ENCODE measurements at regions not wholly inside any gene's neighbourhood (a gene's known extent, or its start where the extent isn't known, plus 50 kb on each side); places are given as distances from the start of the nearest gene placed in this dataset.

- H3K9me3 ChIP-seq (ENCODE audit: control insufficient read depth in 1 of 2, low read length in 2 of 2): no peaks in the 10 kb centered on the region
- H3K4me1 ChIP-seq (ENCODE audit: control insufficient read depth in 1 of 2, insufficient read depth in 2 of 2, low read length in 2 of 2): no peaks in the 10 kb centered on the region
- no peak overlapping the region for H3K9ac ChIP-seq (ENCODE audit: low read depth in 1 of 2, low read length in 2 of 2)
- no peaks in the 10 kb centered on the region for H3K36me3 ChIP-seq (ENCODE audit: control insufficient read depth in 1 of 2, insufficient read depth in 2 of 2, low read length in 2 of 2)
- no peaks in the 10 kb centered on the region for H3K27me3 ChIP-seq (ENCODE audit: control insufficient read depth in 1 of 2, insufficient read depth in 2 of 2, low read length in 2 of 2)
- no peak overlapping the region for H3K4me3 ChIP-seq (ENCODE audit: low read depth in 1 of 2, low read length in 2 of 2)
- no peak overlapping the region for H3K27ac ChIP-seq (ENCODE audit: low read depth, low read length)
These were observed 77.0 kb upstream of the FER start for GRCh38 chr5:108670591-108671289.

DNA sequence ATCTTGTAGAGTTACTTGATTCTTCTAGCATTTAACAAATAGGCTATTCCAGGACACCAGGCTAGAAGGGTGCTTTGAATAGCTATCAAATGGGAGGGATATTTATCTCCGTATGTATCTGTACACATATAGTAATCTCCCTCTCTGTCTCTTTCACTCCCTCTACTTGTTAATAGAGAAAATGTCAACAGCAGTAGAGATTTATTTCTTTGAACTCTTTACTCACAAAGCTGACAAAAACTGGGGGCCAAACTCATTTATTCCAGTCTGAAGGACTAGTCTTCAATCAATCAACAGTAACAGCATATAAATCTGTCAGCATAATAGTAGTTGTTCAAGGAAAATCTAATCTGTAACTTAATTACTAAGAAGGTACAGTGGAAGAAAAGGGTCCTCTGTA lies 78.2 kb upstream of the FER start:
- no peak overlapping the region for H3K4me3 ChIP-seq (ENCODE audit: low read depth in 1 of 2, low read length in 2 of 2)
- no peak overlapping the region for H3K27ac ChIP-seq (ENCODE audit: low read depth, low read length)
- no peak overlapping the region for H3K9ac ChIP-seq (ENCODE audit: low read depth in 1 of 2, low read length in 2 of 2)

DNA sequence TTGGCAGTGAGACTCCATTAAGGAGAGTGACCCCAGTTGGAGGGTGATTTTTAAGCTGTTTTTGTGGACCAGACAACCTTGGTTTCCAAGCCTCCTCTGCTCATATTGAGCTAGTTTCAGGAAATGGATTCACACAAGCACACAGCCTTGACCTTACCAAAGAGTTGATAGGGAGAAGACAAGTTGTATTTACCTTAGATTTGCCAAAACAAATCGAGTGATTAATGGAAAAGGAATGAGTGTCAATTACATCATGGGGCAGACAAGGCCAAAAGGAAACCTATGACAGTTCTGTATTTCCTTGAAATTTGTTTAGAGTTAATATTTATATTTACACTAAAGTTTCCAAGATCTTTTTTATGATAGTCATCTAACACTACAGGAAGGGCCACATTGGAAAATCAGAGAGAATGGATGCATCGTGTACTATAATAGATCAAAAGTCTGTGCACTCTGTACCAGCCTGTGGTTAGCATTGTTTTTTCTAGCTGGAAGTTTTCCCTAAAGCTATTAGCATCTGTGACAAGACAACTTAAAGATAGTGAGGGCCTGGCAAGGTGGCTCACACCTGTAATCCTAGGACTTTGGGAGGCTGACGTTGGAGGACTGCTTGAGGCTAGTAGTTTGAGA lies 86.0 kb upstream of the FER start:
- no peaks in the 10 kb centered on the region for H3K9me3 ChIP-seq (ENCODE audit: control insufficient read depth in 1 of 2, low read length in 2 of 2)
- no peaks in the 10 kb centered on the region for H3K36me3 ChIP-seq (ENCODE audit: control insufficient read depth in 1 of 2, insufficient read depth in 2 of 2, low read length in 2 of 2)
- no peaks in the 10 kb centered on the region for H3K4me1 ChIP-seq (ENCODE audit: control insufficient read depth in 1 of 2, insufficient read depth in 2 of 2, low read length in 2 of 2)
- no peak overlapping the region for H3K9ac ChIP-seq (ENCODE audit: low read depth in 1 of 2, low read length in 2 of 2)
- H3K27ac ChIP-seq (ENCODE audit: low read depth, low read length): no peak overlapping the region
- no peaks in the 10 kb centered on the region for H3K27me3 ChIP-seq (ENCODE audit: control insufficient read depth in 1 of 2, insufficient read depth in 2 of 2, low read length in 2 of 2)
- H3K4me3 ChIP-seq (ENCODE audit: low read depth in 1 of 2, low read length in 2 of 2): no peak overlapping the region

More for the DNA sequence above, 78.2 kb upstream of the FER start:
- H3K9me3 ChIP-seq (ENCODE audit: control insufficient read depth in 1 of 2, low read length in 2 of 2): no peaks in the 10 kb centered on the region
- no peaks in the 10 kb centered on the region for H3K36me3 ChIP-seq (ENCODE audit: control insufficient read depth in 1 of 2, insufficient read depth in 2 of 2, low read length in 2 of 2)
- H3K4me1 ChIP-seq (ENCODE audit: control insufficient read depth in 1 of 2, insufficient read depth in 2 of 2, low read length in 2 of 2): no peaks in the 10 kb centered on the region
- no peaks in the 10 kb centered on the region for H3K27me3 ChIP-seq (ENCODE audit: control insufficient read depth in 1 of 2, insufficient read depth in 2 of 2, low read length in 2 of 2)

- no peaks in the 10 kb centered on the region for H3K27me3 ChIP-seq (ENCODE audit: control insufficient read depth in 1 of 2, insufficient read depth in 2 of 2, low read length in 2 of 2)
- no peak overlapping the region for H3K9ac ChIP-seq (ENCODE audit: low read depth in 1 of 2, low read length in 2 of 2)
- H3K4me1 ChIP-seq (ENCODE audit: control insufficient read depth in 1 of 2, insufficient read depth in 2 of 2, low read length in 2 of 2): no peaks in the 10 kb centered on the region
- H3K4me3 ChIP-seq (ENCODE audit: low read depth in 1 of 2, low read length in 2 of 2): no peak overlapping the region
- H3K27ac ChIP-seq (ENCODE audit: low read depth, low read length): no peak overlapping the region
- no peaks in the 10 kb centered on the region for H3K36me3 ChIP-seq (ENCODE audit: control insufficient read depth in 1 of 2, insufficient read depth in 2 of 2, low read length in 2 of 2)
- H3K9me3 ChIP-seq (ENCODE audit: control insufficient read depth in 1 of 2, low read length in 2 of 2): no peaks in the 10 kb centered on the region
These were observed 86.7 kb upstream of the FER start for GRCh38 chr5:108661024-108661423.

DNA sequence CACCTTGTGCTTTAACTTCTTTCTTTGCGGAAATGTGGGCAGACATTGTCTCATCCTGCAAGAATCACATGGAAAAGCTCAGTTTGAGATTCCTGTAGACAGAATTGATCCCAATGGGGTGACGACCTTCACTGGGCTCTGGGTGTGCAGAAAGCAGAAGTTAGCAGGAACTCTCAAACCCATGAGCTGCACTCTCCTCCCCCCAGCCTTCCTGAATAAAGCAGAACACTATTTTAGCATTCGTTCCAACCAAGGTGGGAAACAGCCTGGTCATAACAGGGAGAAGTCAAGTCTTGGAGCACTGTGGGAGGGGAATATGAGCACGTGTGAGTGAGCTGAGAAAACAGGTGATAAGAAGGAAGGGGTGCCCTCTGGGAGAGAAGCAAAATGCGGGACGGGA lies 87.4 kb upstream of the FER start:
- Histone ChIP-seq H3K4me1 (ENCODE audit: control insufficient read depth in 1 of 2, insufficient read depth in 2 of 2, low read length in 2 of 2) (no peaks in the 10 kb centered on the region), H3K36me3 (ENCODE audit: control insufficient read depth in 1 of 2, insufficient read depth in 2 of 2, low read length in 2 of 2) (no peaks in the 10 kb centered on the region), H3K9ac (ENCODE audit: low read depth in 1 of 2, low read length in 2 of 2) (no peak overlapping the region), H3K4me3 (ENCODE audit: low read depth in 1 of 2, low read length in 2 of 2) (no peak overlapping the region), H3K27me3 (ENCODE audit: control insufficient read depth in 1 of 2, insufficient read depth in 2 of 2, low read length in 2 of 2) (no peaks in the 10 kb centered on the region), H3K27ac (ENCODE audit: low read depth, low read length) (no peak overlapping the region), H3K9me3 (ENCODE audit: control insufficient read depth in 1 of 2, low read length in 2 of 2) (no peaks in the 10 kb centered on the region)

DNA sequence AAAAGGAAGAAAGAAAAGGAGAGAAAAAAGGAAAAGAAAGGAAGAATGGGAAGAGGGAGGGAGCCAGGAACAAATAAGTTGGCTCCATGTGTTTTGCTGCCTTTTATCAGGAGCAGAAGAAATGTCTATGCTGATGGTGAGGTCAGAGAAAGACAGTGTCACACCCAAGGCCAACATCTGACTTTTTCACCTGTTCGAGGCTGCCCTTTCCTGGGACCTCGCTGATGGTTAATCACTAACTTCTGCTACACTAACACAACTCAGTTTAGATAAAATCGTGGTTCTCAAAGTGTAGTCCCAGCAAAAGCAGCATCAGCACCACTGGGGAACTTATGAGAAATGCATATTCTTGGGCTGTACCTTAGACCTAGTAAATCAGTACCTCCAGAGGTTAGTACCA lies 88.2 kb upstream of the FER start:
- Histone ChIP-seq H3K36me3 (ENCODE audit: control insufficient read depth in 1 of 2, insufficient read depth in 2 of 2, low read length in 2 of 2) (no peaks in the 10 kb centered on the region), H3K27ac (ENCODE audit: low read depth, low read length) (no peak overlapping the region), H3K9ac (ENCODE audit: low read depth in 1 of 2, low read length in 2 of 2) (no peak overlapping the region), H3K27me3 (ENCODE audit: control insufficient read depth in 1 of 2, insufficient read depth in 2 of 2, low read length in 2 of 2) (no peaks in the 10 kb centered on the region), H3K4me3 (ENCODE audit: low read depth in 1 of 2, low read length in 2 of 2) (no peak overlapping the region), H3K4me1 (ENCODE audit: control insufficient read depth in 1 of 2, insufficient read depth in 2 of 2, low read length in 2 of 2) (no peaks in the 10 kb centered on the region), H3K9me3 (ENCODE audit: control insufficient read depth in 1 of 2, low read length in 2 of 2) (no peaks in the 10 kb centered on the region)

- no peaks in the 10 kb centered on the region for H3K36me3 ChIP-seq (ENCODE audit: control insufficient read depth in 1 of 2, insufficient read depth in 2 of 2, low read length in 2 of 2)
- H3K4me1 ChIP-seq (ENCODE audit: control insufficient read depth in 1 of 2, insufficient read depth in 2 of 2, low read length in 2 of 2): no peaks in the 10 kb centered on the region
- no peaks in the 10 kb centered on the region for H3K27me3 ChIP-seq (ENCODE audit: control insufficient read depth in 1 of 2, insufficient read depth in 2 of 2, low read length in 2 of 2)
- H3K4me3 ChIP-seq (ENCODE audit: low read depth in 1 of 2, low read length in 2 of 2): no peak overlapping the region
- no peaks in the 10 kb centered on the region for H3K9me3 ChIP-seq (ENCODE audit: control insufficient read depth in 1 of 2, low read length in 2 of 2)
- no peak overlapping the region for H3K9ac ChIP-seq (ENCODE audit: low read depth in 1 of 2, low read length in 2 of 2)
- no peak overlapping the region for H3K27ac ChIP-seq (ENCODE audit: low read depth, low read length)
These were observed 91.8 kb upstream of the FER start for GRCh38 chr5:108655750-108656450.

- Histone ChIP-seq H3K9ac (ENCODE audit: low read depth in 1 of 2, low read length in 2 of 2) (no peak overlapping the region), H3K4me3 (ENCODE audit: low read depth in 1 of 2, low read length in 2 of 2) (no peak overlapping the region), H3K36me3 (ENCODE audit: control insufficient read depth in 1 of 2, insufficient read depth in 2 of 2, low read length in 2 of 2) (no peaks in the 10 kb centered on the region), H3K4me1 (ENCODE audit: control insufficient read depth in 1 of 2, insufficient read depth in 2 of 2, low read length in 2 of 2) (no peaks in the 10 kb centered on the region), H3K27ac (ENCODE audit: low read depth, low read length) (no peak overlapping the region), H3K9me3 (ENCODE audit: control insufficient read depth in 1 of 2, low read length in 2 of 2) (no peaks in the 10 kb centered on the region), H3K27me3 (ENCODE audit: control insufficient read depth in 1 of 2, insufficient read depth in 2 of 2, low read length in 2 of 2) (no peaks in the 10 kb centered on the region)
These were observed 93.6 kb upstream of the FER start for GRCh38 chr5:108654051-108654450.

- Histone ChIP-seq H3K36me3 (ENCODE audit: control insufficient read depth in 1 of 2, insufficient read depth in 2 of 2, low read length in 2 of 2) (no peaks in the 10 kb centered on the region), H3K9me3 (ENCODE audit: control insufficient read depth in 1 of 2, low read length in 2 of 2) (no peaks in the 10 kb centered on the region), H3K4me3 (ENCODE audit: low read depth in 1 of 2, low read length in 2 of 2) (no peak overlapping the region), H3K27ac (ENCODE audit: low read depth, low read length) (no peak overlapping the region), H3K9ac (ENCODE audit: low read depth in 1 of 2, low read length in 2 of 2) (no peak overlapping the region), H3K27me3 (ENCODE audit: control insufficient read depth in 1 of 2, insufficient read depth in 2 of 2, low read length in 2 of 2) (no peaks in the 10 kb centered on the region), H3K4me1 (ENCODE audit: control insufficient read depth in 1 of 2, insufficient read depth in 2 of 2, low read length in 2 of 2) (no peaks in the 10 kb centered on the region)
These were observed 94.5 kb upstream of the FER start for GRCh38 chr5:108653201-108653600.

DNA sequence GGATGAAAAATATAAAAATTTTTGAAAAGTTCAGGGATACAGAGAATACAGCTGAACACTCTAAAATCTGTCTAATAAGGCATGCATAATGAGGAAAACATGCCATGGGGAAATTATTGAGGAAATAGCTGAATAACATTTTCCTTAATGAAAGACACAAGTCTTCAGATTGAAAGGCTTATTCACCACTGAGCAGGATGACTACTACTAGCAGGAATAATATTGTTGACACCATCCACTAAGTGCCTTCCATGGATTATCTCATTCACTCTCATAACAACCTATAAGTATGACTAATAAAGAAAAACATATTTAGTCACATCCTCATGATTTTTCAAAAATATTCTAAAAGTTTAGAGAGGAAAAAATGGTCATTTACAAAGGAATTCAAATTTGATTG lies 96.7 kb upstream of the FER start:
- Histone ChIP-seq H3K9me3 (ENCODE audit: control insufficient read depth in 1 of 2, low read length in 2 of 2) (peaks cover 0 to 4% of the 10 kb centered on the region in 2 donors), H3K4me1 (ENCODE audit: control insufficient read depth in 1 of 2, insufficient read depth in 2 of 2, low read length in 2 of 2) (no peaks in the 10 kb centered on the region), H3K9ac (ENCODE audit: low read depth in 1 of 2, low read length in 2 of 2) (no peak overlapping the region), H3K27ac (ENCODE audit: low read depth, low read length) (no peak overlapping the region), H3K27me3 (ENCODE audit: control insufficient read depth in 1 of 2, insufficient read depth in 2 of 2, low read length in 2 of 2) (no peaks in the 10 kb centered on the region), H3K4me3 (ENCODE audit: low read depth in 1 of 2, low read length in 2 of 2) (no peak overlapping the region), H3K36me3 (ENCODE audit: control insufficient read depth in 1 of 2, insufficient read depth in 2 of 2, low read length in 2 of 2) (no peaks in the 10 kb centered on the region)
